Common myeloid progenitor, CD34-positive (primary cell): ENCODE measurements at regions not wholly inside any gene's neighbourhood (a gene's known extent, or its start where the extent isn't known, plus 50 kb on each side); places are given as distances from the start of the nearest gene placed in this dataset.
"Not testable (repeated sequence)": the region's sequence is repeated elsewhere in the genome, so short reads cannot be mapped to it uniquely, and the experiment has no call there.

ENCODE experiments used
- CTCF ChIA-PET: fragments of 350-600 bp; sonication (Branson Sonifier 250); formaldehyde crosslinking; loops from one replicate; lab custom pipeline; 2021; ENCODE audit warnings: antibody characterized with exemption; lab: Charles Lee
- POLR2A ChIA-PET: fragments of 350-600 bp; sonication (Branson Sonifier 250); formaldehyde crosslinking; loops from one replicate; lab custom pipeline; 2021; ENCODE audit warnings: antibody characterized with exemption; lab: Charles Lee
- DNase-seq, 3 donors: peaks; one replicate each; pipeline versions ENCODE4 v3.0.0 to v3.0.0-alpha.2; 2013
- H3K27ac ChIP-seq, 2 experiments: 1 replicate in 1 of 2; 2 replicates in 1 of 2; pipeline ENCODE4 v1.7.0; 2013; ENCODE audit warnings: inconsistent platforms in 2 of 2, low read length in 2 of 2, mild to moderate bottlenecking in 2 of 2, low read depth in 1 of 2, moderate library complexity in 1 of 2; ENCODE audit not compliant: severe bottlenecking in 2 of 2, insufficient read depth in 1 of 2, poor library complexity in 1 of 2
- H3K27me3 ChIP-seq, 5 experiments: replicated peaks in 2 of 5; 1 replicate in 3 of 5; 2 replicates in 2 of 5; pipeline versions ENCODE4 v1.6.1 to v1.7.0; 2013; ENCODE audit warnings: low read length in 4 of 5, mild to moderate bottlenecking in 2 of 5, moderate library complexity in 2 of 5, inconsistent platforms in 1 of 5; ENCODE audit not compliant: insufficient read depth in 5 of 5, control insufficient read depth in 4 of 5
- H3K36me3 ChIP-seq, 4 experiments: 1 replicate in 2 of 4; 2 replicates in 2 of 4; pipeline versions ENCODE4 v1.6.1 to v1.7.0; 2013; ENCODE audit warnings: low read length in 3 of 4, control low read depth in 1 of 4, mild to moderate bottlenecking in 1 of 4; ENCODE audit not compliant: control insufficient read depth in 4 of 4, insufficient read depth in 4 of 4
- H3K4me1 ChIP-seq, 4 experiments: 1 replicate in 3 of 4; 2 replicates in 1 of 4; pipeline versions ENCODE4 v1.6.1 to v1.7.1; 2013; ENCODE audit warnings: low read length in 3 of 4, mild to moderate bottlenecking in 3 of 4, control low read depth in 1 of 4, inconsistent platforms in 1 of 4, moderate library complexity in 1 of 4; ENCODE audit not compliant: control insufficient read depth in 4 of 4, insufficient read depth in 4 of 4; ENCODE audit errors: control extremely low read depth in 1 of 4
- H3K4me3 ChIP-seq, 7 experiments: 1 replicate in 4 of 7; 2 replicates in 3 of 7; pipeline versions ENCODE4 v1.5.1 to v1.7.0; 2013; ENCODE audit warnings: mild to moderate bottlenecking in 7 of 7, low read length in 6 of 7, moderate library complexity in 6 of 7, inconsistent platforms in 2 of 7, low read depth in 2 of 7, control low read depth in 1 of 7; ENCODE audit not compliant: insufficient read depth in 4 of 7, control insufficient read depth in 1 of 7; ENCODE audit errors: extremely low read depth in 1 of 7
- H3K9me3 ChIP-seq, 5 experiments: 1 replicate in 4 of 5; 2 replicates in 1 of 5; pipeline versions ENCODE4 v1.6.1 to v1.7.1; 2013; ENCODE audit warnings: low read length in 4 of 5, mild to moderate bottlenecking in 2 of 5, inconsistent platforms in 1 of 5, low read depth in 1 of 5, moderate library complexity in 1 of 5; ENCODE audit not compliant: control insufficient read depth in 4 of 5, insufficient read depth in 2 of 5; ENCODE audit errors: control extremely low read depth in 1 of 5
- WGBS: methylation state at CpG from one replicate; pipeline ENCODE4 v1.1.5; 2013; ENCODE audit not compliant: insufficient coverage; 5-methylcytosine and 5-hydroxymethylcytosine counted together

DNA sequence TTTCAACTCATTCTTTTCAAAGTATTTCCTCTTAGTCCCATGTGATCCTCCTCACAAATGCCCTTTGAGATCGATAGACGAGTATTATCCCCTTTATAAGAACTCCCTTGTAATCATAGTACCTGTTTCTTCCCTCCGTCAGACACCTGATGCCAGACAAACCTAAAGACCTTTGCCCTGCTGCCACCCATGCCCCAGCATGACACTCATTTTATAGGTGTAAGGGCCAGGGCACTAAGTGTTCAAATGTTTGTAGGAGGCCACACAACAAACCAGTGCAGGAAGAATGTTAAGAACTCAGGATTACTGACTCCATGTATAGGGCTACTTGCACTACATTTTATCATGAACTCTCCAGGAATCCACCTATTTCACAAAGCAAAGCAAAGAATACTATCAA is 115.6 kb upstream of the DIAPH2 start:
- H3K4me1 ChIP-seq, result no peaks in the 10 kb centered on the region
- no peak overlapping the region for H3K27ac ChIP-seq
- no CpG with 5 or more reads among the region's 3 CpGs for WGBS
- H3K27me3 ChIP-seq, result no peaks in the 10 kb centered on the region
- H3K9me3 ChIP-seq, result peaks cover 0 to 2% (median 0%) of the 10 kb centered on the region in 5 experiments
- ChIA-PET CTCF (no interaction called here), POLR2A (no interaction called here)
- DNase-seq, result no peak
- no peak overlapping the region for H3K4me3 ChIP-seq
- no peaks in the 10 kb centered on the region for H3K36me3 ChIP-seq

DNA sequence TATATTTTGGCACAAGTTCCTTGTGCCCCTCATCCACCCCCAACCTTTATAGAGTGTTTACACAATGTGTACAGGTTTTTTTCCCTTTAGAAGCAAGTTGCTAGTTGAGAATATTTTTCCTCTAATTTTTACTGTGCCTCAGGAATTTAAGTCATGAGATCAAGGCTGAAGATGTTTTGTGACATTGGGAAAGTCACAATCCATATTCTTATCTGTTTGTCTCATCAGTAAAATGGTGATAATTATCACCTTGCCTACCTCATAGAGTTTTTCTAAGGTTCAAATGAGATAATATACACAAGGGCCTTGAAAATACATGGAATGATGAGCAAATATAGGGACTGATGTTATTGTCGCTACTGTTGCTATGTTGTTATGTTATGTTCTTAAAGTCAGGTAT is 109.6 kb upstream of the DIAPH2 start:
- ChIA-PET CTCF (no interaction called here), POLR2A (no interaction called here)
- Histone ChIP-seq H3K9me3 (peaks cover 0 to 2% (median 0%) of the 10 kb centered on the region in 5 experiments), H3K27ac (no peak overlapping the region), H3K27me3 (no peaks in the 10 kb centered on the region), H3K36me3 (no peaks in the 10 kb centered on the region), H3K4me1 (no peaks in the 10 kb centered on the region), H3K4me3 (no peak overlapping the region)
- DNase-seq, result no peak
- WGBS, result no CpG with 5 or more reads among the region's 1 CpG

DNA sequence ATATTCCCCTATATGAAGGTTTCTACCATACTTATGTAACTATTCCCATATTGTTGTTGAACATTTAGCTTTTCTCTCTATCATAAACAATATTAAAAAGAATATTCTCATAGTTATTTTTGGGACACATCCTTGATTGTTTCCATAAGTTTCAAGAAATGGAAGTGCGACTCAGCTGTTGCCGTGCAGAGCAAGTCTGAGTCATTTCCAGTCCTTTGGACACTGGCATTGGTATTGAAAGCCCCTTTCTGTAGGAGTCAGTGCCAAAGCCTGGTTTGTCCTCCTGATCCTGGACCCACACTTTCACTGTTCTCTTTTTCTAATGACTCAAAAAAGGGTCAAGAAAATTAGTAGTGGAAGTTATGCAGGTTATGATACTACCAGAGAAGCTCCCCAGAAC is 108.3 kb upstream of the DIAPH2 start:
- no peaks in the 10 kb centered on the region for H3K27me3 ChIP-seq
- no peaks in the 10 kb centered on the region for H3K9me3 ChIP-seq
- WGBS, result 77% methylated on average over 2 of the region's 2 CpGs
- CTCF ChIA-PET, result no interaction called here
- no peak overlapping the region for H3K4me3 ChIP-seq
- POLR2A ChIA-PET, result no interaction called here
- no peak for DNase-seq
- H3K36me3 ChIP-seq, result no peaks in the 10 kb centered on the region
- H3K4me1 ChIP-seq, result no peaks in the 10 kb centered on the region
- H3K27ac ChIP-seq, result no peak overlapping the region

DNA sequence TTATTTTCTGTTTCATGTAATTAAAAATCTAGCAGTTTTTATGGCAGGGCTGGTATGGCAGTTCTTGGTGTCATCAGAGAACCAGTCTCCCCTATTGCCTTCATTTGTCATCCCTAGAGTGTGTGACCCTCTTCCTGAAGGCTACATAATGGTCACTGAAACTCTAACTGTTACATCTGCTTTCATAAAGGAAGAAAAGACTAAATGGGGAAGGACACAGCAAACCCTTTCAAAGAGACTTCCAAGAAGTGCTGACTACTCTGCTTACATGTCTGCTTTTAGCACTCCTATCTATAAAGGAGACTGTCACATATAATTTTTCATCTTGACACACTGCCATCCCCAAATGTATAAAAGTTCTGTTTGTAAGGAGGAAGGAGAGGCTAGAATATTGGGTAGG is 105.9 kb upstream of the DIAPH2 start:
- ChIA-PET CTCF (no interaction called here), POLR2A (no interaction called here)
- H3K4me3 ChIP-seq, result no peak overlapping the region
- no peaks in the 10 kb centered on the region for H3K9me3 ChIP-seq
- no peak overlapping the region for H3K27ac ChIP-seq
- no peaks in the 10 kb centered on the region for H3K36me3 ChIP-seq
- H3K4me1 ChIP-seq, result no peaks in the 10 kb centered on the region
- DNase-seq, result no peak
- H3K27me3 ChIP-seq, result no peaks in the 10 kb centered on the region

DNA sequence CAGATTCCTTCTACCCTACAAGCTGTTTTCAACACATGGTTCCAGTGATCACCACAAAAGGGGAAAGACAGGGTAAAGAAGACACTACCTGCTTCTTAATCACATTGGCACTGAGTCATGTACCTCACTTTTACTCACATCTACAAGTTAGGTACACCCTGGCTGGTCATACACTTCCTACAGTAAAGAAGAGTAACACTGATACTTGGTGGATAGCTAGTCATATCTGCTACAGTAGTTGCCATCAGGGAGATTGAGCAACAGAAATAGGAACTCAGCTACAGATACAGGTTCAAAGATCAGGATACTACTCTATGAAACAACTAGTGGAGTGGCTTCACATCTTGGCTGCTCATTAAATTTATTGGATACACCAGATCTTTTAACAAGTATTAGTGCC is 105.4 kb upstream of the DIAPH2 start:
- DNase-seq, result no peak
- Histone ChIP-seq H3K27me3 (no peaks in the 10 kb centered on the region), H3K9me3 (no peaks in the 10 kb centered on the region), H3K27ac (no peak overlapping the region), H3K36me3 (no peaks in the 10 kb centered on the region), H3K4me1 (no peaks in the 10 kb centered on the region), H3K4me3 (no peak overlapping the region)
- ChIA-PET CTCF (no interaction called here), POLR2A (no interaction called here)

DNA sequence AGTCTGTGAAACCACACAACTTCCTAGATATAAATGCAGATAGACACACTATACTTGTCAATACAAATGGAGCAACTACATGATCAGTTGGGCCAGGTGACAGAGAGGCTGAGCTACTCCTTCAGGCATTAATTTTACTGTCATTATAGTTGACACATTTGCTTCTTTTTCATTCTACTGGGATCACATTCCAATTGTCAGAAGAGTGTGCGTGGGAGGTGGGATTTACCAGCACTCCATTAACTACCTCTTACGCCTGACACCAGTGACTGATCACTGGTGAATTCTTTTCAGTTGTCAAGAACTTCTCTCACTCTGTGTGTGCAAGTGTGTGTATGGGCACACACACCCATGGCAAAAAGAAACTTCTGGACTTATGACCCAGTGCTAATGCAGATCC is 94.2 kb upstream of the DIAPH2 start:
- no peaks in the 10 kb centered on the region for H3K27me3 ChIP-seq
- no peaks in the 10 kb centered on the region for H3K9me3 ChIP-seq
- no peak overlapping the region for H3K4me3 ChIP-seq
- WGBS, result 100% methylated on average over 1 of the region's 2 CpGs
- CTCF ChIA-PET, result no interaction called here
- no peak for DNase-seq
- H3K4me1 ChIP-seq, result no peaks in the 10 kb centered on the region
- no peaks in the 10 kb centered on the region for H3K36me3 ChIP-seq
- POLR2A ChIA-PET, result no interaction called here
- H3K27ac ChIP-seq, result no peak overlapping the region

DNA sequence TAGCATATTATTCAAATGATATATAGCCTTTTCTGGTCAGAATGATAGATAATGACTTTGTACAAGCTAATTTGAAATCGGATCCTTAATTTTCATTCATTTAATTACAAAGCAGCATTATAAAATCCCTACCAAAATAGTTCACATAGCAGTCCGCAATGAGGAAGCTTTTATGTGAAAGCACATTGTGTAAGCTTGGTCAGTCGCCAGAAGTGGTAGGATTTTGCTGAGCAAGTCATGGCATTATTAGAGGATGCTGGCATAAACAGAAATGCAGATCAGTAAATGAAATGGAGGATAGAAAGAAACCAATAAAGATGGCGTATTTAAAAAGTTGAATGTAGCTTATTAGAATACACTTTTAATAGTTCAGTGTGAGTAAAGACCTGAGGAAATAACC is 93.2 kb upstream of the DIAPH2 start:
- H3K4me1 ChIP-seq, result no peaks in the 10 kb centered on the region
- no peaks in the 10 kb centered on the region for H3K9me3 ChIP-seq
- ChIA-PET CTCF (no interaction called here), POLR2A (no interaction called here)
- no peak overlapping the region for H3K27ac ChIP-seq
- H3K36me3 ChIP-seq, result no peaks in the 10 kb centered on the region
- 33% methylated on average over 1 of the region's 4 CpGs for WGBS
- H3K4me3 ChIP-seq, result no peak overlapping the region
- no peaks in the 10 kb centered on the region for H3K27me3 ChIP-seq
- no peak for DNase-seq

DNA sequence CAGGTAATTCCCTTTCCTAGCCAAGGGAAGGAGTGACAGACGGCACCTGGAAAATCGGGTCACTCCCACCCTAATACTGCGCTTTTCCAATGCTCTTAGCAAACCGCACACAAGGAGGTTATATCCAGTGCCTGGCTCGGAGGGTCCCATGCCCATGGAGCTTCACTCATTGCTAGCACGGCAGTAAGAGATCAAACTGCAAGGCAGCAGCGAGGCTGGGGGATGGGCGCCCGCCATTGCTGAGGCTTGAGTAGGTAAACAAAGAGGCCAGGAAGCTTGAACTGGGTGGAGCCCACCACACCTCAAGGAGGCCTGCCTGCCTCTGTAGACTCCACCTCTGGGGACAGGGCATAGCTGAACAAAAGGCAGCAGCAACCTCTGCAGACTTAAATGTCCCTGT is 86.8 kb upstream of the DIAPH2 start:
- 90% methylated on average over 9 of the region's 9 CpGs for WGBS
- H3K27me3 ChIP-seq, H3K4me3 ChIP-seq, CTCF ChIA-PET, H3K4me1 ChIP-seq, H3K27ac ChIP-seq, DNase-seq, POLR2A ChIA-PET, H3K36me3 ChIP-seq, H3K9me3 ChIP-seq: not testable (repeated sequence)
